LNCaP clone FGC (cell line): ENCODE measurements at regions not wholly inside any gene's neighbourhood (a gene's known extent, or its start where the extent isn't known, plus 50 kb on each side); places are given as distances from the start of the nearest gene placed in this dataset.

Source experiments
- DNase-seq: peaks from one replicate; pipeline ENCODE4 v3.0.0-alpha.2; 2011; ENCODE audit warnings: low read depth
- H3K4me3 ChIP-seq: 2 replicates; pipeline ENCODE4 v1.5.1; 2011; ENCODE audit warnings: mild to moderate bottlenecking, low read depth, low read length, control low read depth
- CTCF ChIP-seq: IDR thresholded peaks from 2 replicates; pipeline ENCODE4 v1.5.1; 2012; ENCODE audit warnings: mild to moderate bottlenecking; ENCODE audit not compliant: control insufficient read depth, insufficient read depth; ENCODE audit errors: extremely low read depth

DNA sequence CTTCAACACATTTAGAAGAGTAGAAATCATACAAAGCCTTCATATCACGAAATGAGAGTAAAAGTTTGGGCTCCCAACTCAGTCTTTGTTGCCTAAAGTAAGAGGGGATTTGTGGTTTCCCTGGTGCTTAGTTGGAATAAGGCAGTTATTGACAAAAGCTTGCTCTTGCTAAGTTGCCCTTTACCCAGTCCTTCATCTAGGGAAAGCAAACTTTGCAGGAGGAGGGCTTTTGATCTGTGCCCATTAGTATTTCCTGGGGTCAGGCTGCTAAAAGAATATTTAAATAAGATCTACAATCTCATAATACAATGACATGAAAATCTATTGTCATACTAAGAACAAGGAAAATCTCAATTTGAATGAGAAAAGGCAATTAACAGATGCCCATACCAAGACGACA is 84.1 kb upstream of the ACO1 start:
- no peak overlapping the region for H3K4me3 ChIP-seq
- no peak for TF ChIP-seq CTCF
- DNase-seq, result no peak

DNA sequence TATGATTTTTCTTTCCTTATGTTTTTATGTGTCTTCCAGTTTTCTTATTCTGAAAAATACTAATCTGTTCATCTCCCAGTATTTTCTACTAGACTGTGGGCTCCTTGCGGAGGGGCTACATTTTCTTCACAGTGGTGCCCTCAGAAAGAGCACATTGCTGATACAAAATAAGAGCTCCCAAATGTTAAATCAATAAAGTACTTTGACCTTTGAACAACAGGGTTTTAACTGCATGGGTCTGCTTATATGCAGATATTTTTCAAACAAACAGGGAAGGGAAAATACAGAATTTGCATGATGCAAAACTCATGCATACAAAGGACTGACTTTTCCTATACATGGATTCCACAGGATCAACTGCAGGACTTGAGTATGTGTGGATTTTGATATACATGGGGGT is 79.9 kb upstream of the ACO1 start:
- no peak for DNase-seq

GRCh38 chr9:32306006-32306405 is 78.4 kb upstream of the ACO1 start:
- DNase-seq, result no peak
- H3K4me3 ChIP-seq, result no peak overlapping the region
- TF ChIP-seq CTCF, result no peak

More for the DNA sequence above, 79.9 kb upstream of the ACO1 start:
- no peak for TF ChIP-seq CTCF
- no peak overlapping the region for H3K4me3 ChIP-seq

DNA sequence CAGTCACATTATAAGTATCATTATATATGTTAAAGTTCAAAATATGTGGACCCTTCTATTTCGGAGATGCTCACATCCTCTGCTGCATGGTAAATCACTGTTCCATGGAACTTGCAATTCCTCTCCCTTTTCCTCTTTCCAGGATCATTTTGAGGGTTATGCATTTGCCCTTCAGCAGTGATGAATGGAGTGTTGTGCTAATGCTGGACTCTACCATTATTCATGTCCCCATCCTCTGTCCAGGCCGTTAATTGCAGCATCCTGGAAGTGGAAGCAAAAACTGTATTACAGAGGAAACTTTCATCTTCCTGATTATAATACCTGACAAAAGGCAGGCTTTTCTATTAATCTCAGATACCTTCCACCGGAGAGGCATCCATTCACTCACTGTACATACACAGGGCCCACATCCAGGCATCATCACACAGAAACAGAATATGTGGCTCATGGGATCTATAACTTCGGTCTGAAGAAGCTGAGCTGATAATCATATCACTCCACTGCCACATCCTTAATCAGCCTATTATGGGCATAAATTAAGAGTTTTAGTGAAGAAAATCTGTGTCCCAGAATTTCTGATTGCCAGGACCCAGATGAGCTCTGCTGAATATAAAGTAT is 65.0 kb upstream of the ACO1 start:
- no peak for TF ChIP-seq CTCF
- no peak overlapping the region for H3K4me3 ChIP-seq
- no peak for DNase-seq

DNA sequence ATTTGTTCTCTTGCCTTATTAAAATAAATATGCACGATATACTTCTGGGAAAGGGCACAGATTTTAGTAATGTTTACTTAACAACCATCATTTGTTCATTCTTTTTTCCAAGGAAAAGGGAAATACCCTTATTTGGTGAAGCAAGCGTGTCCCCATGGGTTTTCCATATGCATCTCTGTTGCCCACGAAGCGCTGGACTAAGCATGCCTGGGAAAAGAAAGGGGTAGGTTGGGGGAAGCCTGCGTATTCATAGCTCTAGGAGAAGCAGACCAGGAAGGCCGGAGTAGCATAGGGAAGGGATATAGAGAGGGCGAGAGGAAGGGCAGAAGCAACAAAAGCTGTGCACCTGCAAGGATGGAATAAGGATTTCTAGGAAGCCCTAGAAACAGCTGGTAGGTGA is 61.8 kb upstream of the ACO1 start:
- no peak for TF ChIP-seq CTCF
- H3K4me3 ChIP-seq, result no peak overlapping the region
- DNase-seq, result no peak

- TF ChIP-seq CTCF, result no peak
- H3K4me3 ChIP-seq, result no peak overlapping the region
Measured at GRCh38 chr9:32326146-32326545, 58.3 kb upstream of the ACO1 start.

DNA sequence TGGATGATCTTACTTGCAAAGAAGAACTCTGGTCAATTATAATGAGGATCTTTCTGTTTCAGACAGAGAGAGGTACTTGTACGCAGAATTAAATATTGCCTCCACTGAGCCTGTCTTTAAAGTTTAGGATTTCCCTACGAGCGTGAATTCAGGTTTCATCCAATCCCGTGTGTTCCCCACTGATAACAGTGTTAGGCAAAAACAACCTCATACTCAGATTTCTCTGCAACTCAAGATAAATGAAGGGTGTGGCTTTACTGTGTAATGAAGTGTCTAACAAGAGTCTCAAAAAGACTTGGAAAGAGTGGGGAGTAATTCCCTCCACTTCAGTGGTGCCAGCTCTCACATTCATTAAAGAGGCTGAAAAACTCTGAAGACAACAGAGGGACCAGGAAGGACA is 53.2 kb upstream of the ACO1 start:
- no peak for TF ChIP-seq CTCF
- no peak for DNase-seq
- H3K4me3 ChIP-seq, result no peak overlapping the region

More at GRCh38 chr9:32326146-32326545, 58.3 kb upstream of the ACO1 start:
- no peak for DNase-seq
